ENCODE measurements at regions not wholly inside any gene's neighbourhood (a gene's known extent, or its start where the extent isn't known, plus 50 kb on each side); places are given as distances from the start of the nearest gene placed in this dataset.

DNA sequence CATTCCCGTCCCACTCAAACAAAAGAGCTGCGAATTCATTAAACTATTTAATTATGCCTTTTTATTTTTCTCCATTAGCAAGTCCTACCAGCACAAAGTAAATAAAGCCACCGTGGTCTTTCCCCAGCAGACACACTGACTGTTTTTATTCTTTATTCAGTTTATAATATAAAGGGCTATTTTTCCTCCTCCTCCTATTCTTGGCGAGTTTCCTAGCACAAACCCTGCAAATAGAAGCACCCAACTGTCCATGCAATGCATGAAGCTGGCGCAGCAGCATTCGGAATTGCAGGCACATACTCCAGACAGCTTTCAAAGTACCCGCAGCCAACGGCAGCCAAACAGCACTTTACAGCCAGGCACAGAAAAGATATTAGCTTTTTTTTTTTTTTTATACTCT, 583.4 kb upstream of the PSMD7 start:
- Histone ChIP-seq H3K27me3 (peaks cover 0 to 3% (median 0%) of the 10 kb centered on the region in 4 donors), H3K36me3 (no peaks in the 10 kb centered on the region), H3K4me1 (no peaks in the 10 kb centered on the region), H3K4me3 (no peak overlapping the region), H3K9me3 (no peaks in the 10 kb centered on the region), H3K27ac (no peak overlapping the region)
- intact Hi-C loops (cut with DNase I): no loop called here
- WGBS, 2 donors: 57 to 61% methylated on average over 8 of the region's 8 CpGs
- DNase-seq (no peak), ATAC-seq (no peak), FAIRE-seq (no peak)
- TF ChIP-seq, protein P1, sequence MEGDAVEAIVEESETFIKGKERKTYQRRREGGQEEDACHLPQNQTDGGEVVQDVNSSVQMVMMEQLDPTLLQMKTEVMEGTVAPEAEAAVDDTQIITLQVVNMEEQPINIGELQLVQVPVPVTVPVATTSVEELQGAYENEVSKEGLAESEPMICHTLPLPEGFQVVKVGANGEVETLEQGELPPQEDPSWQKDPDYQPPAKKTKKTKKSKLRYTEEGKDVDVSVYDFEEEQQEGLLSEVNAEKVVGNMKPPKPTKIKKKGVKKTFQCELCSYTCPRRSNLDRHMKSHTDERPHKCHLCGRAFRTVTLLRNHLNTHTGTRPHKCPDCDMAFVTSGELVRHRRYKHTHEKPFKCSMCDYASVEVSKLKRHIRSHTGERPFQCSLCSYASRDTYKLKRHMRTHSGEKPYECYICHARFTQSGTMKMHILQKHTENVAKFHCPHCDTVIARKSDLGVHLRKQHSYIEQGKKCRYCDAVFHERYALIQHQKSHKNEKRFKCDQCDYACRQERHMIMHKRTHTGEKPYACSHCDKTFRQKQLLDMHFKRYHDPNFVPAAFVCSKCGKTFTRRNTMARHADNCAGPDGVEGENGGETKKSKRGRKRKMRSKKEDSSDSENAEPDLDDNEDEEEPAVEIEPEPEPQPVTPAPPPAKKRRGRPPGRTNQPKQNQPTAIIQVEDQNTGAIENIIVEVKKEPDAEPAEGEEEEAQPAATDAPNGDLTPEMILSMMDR (IDR thresholded peaks at IDR 0.05): no peak

DNA sequence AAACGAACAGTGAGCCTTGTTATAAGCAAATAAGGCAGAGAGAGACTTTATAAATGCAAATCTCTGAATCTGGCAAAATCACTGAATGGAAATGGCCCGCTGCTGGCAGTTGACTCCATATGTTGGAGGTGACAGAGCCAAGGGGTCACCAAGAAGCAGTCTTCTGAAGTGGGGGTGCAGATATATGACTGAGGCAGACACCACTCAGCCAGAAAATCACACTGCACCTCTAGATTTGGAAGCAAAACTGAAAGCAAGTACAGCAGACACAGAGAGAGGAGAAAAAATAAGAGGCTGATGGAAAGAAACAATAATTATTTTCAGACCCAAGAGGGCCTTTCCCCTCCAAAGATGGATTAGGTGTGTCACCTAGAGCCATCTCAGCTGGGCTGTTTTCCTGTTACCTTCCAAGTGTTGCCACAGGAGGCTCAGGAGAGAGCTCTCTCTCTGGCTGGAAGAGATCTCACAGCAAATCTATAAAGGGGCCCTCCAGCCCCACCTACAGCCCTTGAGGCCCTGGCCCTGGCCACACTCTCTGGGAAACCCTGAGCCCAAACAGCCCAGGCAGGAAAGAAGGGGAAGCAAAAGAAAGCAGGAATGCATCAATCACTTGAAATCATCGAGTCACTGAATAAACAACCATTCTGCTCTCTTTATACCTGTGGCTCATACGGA, 585.1 kb upstream of the PSMD7 start:
- peaks cover 0 to 3% (median 0%) of the 10 kb centered on the region in 4 donors for H3K27me3 ChIP-seq
- H3K36me3 ChIP-seq: no peaks in the 10 kb centered on the region
- no peak for FAIRE-seq
- ATAC-seq: no peak
- no peak for DNase-seq
- H3K9me3 ChIP-seq: no peaks in the 10 kb centered on the region
- intact Hi-C loops (cut with DNase I): no loop called here
- H3K4me1 ChIP-seq: no peaks in the 10 kb centered on the region
- TF ChIP-seq, protein P1 (IDR thresholded peaks at IDR 0.05): no peak
- 54 to 58% methylated on average over 4 of the region's 4 CpGs for WGBS, 2 donors
- H3K4me3 ChIP-seq: no peak overlapping the region
- H3K27ac ChIP-seq: no peak overlapping the region

DNA sequence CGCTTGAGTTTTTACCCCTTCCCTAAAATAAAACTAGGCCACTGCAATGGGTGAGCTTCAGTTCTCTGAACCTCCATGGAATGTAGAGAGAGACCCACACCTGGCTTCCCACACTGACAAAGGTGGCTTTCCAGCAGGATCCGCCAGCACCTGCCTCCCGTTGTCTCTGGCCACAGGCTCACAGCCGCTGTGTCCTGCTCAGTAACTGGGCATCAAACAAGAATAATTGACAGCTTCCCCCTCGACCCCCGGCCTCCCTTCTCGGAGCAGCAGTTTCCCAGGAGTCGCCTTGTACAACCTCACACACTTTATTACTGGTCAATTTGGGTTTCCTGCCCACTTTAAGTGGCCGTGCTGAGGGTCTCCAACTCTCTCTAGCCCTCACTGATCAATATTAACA, 586.1 kb upstream of the PSMD7 start:
- Histone ChIP-seq H3K27ac (no peak overlapping the region), H3K4me3 (no peak overlapping the region), H3K27me3 (peaks cover 0 to 3% (median 0%) of the 10 kb centered on the region in 4 donors), H3K36me3 (no peaks in the 10 kb centered on the region), H3K9me3 (no peaks in the 10 kb centered on the region), H3K4me1 (no peaks in the 10 kb centered on the region)
- no peak for DNase-seq
- no peak for ATAC-seq
- TF ChIP-seq, protein P1 (IDR thresholded peaks at IDR 0.05): no peak
- FAIRE-seq: no peak
- intact Hi-C loops (cut with DNase I): no loop called here
- 71 to 74% methylated on average over 9 of the region's 9 CpGs for WGBS, 2 donors

DNA sequence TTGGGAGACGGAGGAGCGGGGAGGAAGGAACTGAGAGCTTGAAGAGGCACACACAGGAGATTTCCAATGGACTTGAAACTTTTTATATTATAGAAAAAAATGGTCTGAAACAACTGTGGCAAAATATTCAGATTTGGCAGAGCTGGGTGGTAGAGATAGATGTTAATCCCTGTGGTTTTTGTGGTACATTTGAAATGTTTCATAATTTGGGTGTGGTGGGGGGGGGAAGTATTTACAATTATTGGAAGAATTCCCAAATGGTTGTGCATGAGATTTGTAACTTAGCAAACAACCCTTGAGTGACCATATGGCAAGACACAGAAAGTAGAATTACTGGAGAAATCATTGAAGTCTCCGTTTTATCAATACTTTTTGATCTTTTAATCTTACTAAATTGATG, 588.8 kb upstream of the PSMD7 start:
- ATAC-seq (no peak), FAIRE-seq (no peak)
- H3K27me3 ChIP-seq: no peaks in the 10 kb centered on the region

DNA sequence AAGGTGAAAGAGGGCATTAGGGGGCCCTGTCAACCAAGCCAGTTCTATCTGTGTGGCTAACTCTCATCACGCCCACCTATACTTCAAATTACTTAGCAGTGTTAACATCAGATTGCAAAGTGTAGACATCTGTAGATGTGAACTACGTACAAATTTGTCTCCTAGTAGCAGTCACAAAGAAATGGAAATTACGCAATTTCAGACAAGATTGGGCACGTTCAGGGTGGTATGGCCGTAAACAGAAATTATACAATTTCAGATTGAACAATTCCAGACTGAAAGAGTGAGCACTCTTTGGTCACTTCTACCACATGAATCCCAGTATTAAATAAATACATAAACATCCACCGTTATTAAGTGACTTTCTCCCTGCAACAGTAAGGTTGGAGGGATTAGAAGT, 592.7 kb upstream of the PSMD7 start:
- H3K4me3 ChIP-seq: no peak overlapping the region
- H3K4me1 ChIP-seq: no peaks in the 10 kb centered on the region
- DNase-seq: no peak
- H3K36me3 ChIP-seq: no peaks in the 10 kb centered on the region
- H3K9me3 ChIP-seq: no peaks in the 10 kb centered on the region
- no peak for FAIRE-seq
- no peaks in the 10 kb centered on the region for H3K27me3 ChIP-seq
- TF ChIP-seq, protein P1 (IDR thresholded peaks at IDR 0.05): no peak
- H3K27ac ChIP-seq: no peak overlapping the region
- WGBS, 2 donors: 81 to 85% methylated on average over 6 of the region's 6 CpGs
- intact Hi-C loops (cut with DNase I): no loop called here
- no peak for ATAC-seq

More for the DNA sequence above, 588.8 kb upstream of the PSMD7 start:
- no peak for DNase-seq
- WGBS, 2 donors: 79 to 85% methylated on average over 3 of the region's 3 CpGs
- no peaks in the 10 kb centered on the region for H3K4me1 ChIP-seq
- TF ChIP-seq, protein P1 (IDR thresholded peaks at IDR 0.05): no peak
- intact Hi-C loops (cut with DNase I): no loop called here
- no peaks in the 10 kb centered on the region for H3K36me3 ChIP-seq
- no peak overlapping the region for H3K4me3 ChIP-seq
- H3K9me3 ChIP-seq: no peaks in the 10 kb centered on the region
- H3K27ac ChIP-seq: no peak overlapping the region
